Suppressor macrophage treated with lipopolysaccharide for 1 hour (primary cell): ENCODE measurements at regions not wholly inside any gene's neighbourhood (a gene's known extent, or its start where the extent isn't known, plus 50 kb on each side); places are given as distances from the start of the nearest gene placed in this dataset.

Experiments used
- DNase-seq, 3 donors: peaks; one replicate each; pipeline ENCODE4 v3.0.0-alpha.2; 2020 to 2022

- no peak for DNase-seq
These were observed 687.4 kb upstream of the SEMA6A start for GRCh38 chr5:117261948-117262571.

DNA sequence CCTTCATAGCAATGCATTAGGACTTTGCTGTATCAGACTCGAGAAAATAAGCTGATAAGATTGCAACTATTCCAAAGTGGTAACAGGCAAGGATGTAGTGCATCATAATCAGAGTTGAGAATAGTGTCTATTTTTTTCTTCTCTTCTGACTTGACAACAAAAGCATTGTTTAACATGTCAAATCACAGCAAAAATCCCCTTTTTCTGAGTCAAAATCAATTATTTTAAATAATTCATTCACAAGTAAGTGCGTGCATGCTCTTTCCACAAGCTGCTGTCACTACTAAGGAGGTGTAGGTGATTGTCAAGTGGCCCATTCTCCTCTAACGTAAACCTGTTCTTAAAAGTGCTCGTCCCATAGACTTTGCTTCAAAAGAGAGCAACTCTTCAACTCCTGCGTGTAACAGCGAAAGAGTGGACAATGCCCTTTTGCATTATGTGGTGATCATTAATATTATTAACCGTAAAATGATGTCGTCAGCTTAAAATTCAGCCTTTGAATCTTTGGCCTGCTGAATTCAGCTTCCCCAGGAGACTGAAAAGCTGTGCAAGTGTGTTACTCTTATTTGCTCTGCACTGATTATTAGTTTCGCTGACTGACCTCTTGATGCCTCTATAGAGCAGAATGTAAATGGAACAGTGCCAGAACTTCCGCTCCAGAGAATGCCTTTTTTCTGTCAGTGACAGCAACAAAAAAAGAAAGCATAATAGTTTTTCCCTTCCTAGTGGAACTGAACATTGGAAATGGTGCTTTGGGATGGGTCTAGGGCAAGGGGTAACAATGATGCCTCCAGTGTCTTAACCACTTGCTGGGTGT is 680.8 kb upstream of the SEMA6A start:
- DNase-seq, result no peak

- DNase-seq, result no peak
These were observed 677.9 kb upstream of the SEMA6A start for GRCh38 chr5:117252566-117252965.

GRCh38 chr5:117249086-117249815 is 674.6 kb upstream of the SEMA6A start:
- no peak for DNase-seq

DNA sequence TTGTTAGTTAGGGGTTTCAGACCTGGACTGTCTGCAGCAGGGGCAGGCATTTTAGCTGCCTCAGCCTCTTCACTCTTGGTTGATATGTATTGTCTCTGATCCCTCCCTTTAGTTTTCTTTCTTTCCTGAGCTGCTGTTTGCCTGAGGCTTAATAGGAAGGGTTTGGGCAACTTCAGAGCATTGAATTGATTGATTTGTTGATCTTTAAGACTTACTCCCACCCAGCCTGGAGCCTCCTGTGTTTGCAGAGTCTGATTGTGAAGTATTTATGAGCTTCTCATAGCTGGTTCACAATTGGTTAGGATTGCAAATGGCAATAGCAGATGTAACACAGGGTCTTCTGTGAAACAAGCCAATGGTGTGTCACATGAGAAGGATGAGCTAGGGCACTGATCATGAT is 671.8 kb upstream of the SEMA6A start:
- DNase-seq, result no peak

DNA sequence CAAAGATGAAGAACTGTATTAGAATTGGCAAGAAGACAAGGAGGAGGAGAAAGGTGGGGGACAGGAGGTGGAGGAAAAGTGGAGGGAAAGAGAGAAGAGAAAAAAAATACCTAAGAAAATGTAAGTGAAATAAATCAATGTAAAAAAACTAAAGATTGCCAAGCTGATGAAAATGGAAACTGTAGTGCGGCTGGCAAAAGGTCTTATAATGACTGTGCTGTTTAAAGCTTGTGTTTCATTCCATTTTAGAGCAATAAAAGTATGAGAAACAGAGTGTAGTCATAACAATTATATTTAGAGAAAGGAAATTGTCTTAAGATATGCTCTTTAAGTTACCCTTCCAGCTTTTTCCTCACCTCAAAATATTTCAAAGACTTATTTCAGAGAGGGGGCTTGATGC is 670.5 kb upstream of the SEMA6A start:
- no peak for DNase-seq

DNA sequence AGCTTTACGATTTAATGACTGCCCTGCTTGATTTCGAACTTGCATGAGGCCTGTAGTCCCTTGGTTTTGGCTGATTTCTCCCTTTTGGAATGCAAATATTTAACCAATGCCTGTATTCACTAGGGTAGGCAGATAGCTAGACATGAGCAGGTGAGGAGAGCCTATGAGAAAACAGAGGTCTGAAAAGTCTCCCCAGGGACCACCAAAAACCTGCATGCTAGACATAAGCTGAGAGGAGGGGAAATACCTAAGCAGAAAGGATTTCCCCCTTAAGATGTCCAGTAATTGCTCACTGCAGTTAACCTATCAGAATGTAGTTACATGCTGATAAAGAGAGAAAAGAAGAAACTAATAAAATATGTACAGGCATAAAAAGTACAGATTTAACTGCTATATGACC is 667.4 kb upstream of the SEMA6A start:
- no peak for DNase-seq

GRCh38 chr5:117236941-117237340 is 662.3 kb upstream of the SEMA6A start:
- DNase-seq, result no peak

DNA sequence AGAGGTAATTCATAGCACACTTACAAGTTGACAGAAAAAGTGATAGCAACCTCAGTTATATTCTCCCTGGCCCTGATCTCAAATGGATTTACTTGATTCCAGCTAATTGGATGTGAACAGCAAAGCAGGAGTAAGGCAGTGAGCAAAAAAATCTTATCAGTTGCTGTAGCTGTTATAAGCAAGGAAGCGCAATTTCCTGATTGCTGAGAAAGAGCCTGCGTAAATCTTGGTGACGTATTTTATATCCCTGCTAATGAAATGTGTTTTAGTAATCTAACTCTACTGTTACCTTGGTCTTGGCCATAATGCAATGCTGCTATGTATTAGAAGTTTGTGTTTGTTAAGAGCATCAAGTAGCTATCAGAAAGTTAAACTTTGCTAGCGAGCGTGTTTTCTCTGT is 661.2 kb upstream of the SEMA6A start:
- DNase-seq, result no peak

GRCh38 chr5:117230375-117230774 is 655.8 kb upstream of the SEMA6A start:
- no peak for DNase-seq

DNA sequence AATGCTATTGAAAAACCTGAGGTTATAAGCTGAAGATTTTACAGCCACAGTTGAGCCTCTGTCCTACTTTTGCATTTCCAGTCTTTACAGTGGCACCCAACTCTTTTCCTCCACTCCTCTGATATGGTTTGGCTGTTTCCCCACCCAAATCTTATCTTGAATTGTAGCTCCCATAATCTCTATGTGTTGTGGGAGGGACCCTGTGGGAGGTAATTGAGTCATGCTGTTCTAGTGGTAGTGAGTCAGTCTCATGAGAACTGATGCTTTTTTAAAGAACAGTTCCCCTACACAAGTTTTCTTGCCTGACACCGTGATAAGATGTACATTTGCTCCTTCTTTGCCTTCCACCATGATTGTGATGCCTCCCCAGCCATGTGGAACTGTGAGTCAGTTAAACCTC is 646.1 kb upstream of the SEMA6A start:
- no peak for DNase-seq

GRCh38 chr5:117218789-117219188 is 644.2 kb upstream of the SEMA6A start:
- DNase-seq, result no peak

- no peak for DNase-seq
These were observed 638.2 kb upstream of the SEMA6A start for GRCh38 chr5:117212866-117213265.

GRCh38 chr5:117210796-117211195 is 636.2 kb upstream of the SEMA6A start:
- no peak for DNase-seq

- no peak for DNase-seq
These were observed 634.9 kb upstream of the SEMA6A start for GRCh38 chr5:117209479-117209878.

GRCh38 chr5:117207088-117207668 is 632.6 kb upstream of the SEMA6A start:
- no peak for DNase-seq

DNA sequence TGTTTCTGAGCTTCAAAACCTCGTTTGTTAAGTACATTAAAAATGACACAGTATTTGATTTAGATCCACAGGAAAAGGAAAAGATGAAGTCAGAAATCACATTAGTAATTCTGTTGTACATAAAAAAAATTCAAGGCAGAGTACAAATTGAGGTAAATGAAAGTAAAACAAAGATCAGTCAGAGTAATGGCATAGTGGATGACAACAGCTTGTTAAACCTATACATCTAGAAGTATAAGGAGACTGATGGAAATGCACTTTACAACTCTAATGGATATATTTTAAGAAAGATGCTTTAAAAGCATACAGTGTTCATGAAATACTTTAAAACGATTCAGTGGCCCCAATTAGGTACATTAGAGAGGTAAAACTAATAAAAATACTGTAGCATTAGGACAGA is 631.3 kb upstream of the SEMA6A start:
- DNase-seq, result no peak

- DNase-seq, result no peak
These were observed 630.6 kb upstream of the SEMA6A start for GRCh38 chr5:117204926-117205869.

DNA sequence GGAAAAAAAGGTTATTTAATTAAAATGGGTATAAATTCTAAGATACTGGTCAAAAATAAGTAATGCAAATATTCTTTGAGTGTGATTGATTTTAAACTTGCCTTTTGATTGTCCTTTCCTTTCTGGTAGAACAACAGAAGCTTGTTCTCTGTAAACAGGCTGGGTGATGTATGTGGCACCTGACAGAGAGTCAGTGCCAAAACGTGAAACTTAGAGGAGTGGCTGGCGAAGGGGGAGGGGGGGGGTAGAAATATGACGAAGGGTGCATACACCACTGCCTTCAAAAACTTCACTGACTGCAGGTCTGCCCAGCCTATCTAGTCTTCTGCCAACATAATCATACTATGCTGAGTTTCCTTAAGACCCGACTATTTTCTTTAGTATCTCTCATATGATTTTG is 629.8 kb upstream of the SEMA6A start:
- no peak for DNase-seq

DNA sequence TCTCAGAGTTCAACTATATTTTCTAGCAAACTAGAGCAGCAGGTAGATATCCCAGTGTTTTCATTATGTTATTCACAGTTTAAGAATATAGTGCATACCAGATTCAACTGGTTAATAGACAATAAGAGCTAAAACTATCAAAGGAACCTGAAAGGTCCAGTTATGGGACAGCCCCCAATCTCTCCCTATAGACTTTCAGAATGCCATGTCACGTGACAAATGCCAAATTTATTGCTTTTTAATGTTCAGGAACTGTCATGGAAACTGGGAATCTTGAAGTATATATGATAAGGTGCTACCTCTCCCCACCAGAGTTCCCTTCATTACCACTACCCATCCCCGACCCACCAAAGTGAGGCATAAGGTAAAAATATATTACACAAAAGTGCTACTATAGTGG is 629.0 kb upstream of the SEMA6A start:
- no peak for DNase-seq

- no peak for DNase-seq
These were observed 626.4 kb upstream of the SEMA6A start for GRCh38 chr5:117201001-117201400.

DNA sequence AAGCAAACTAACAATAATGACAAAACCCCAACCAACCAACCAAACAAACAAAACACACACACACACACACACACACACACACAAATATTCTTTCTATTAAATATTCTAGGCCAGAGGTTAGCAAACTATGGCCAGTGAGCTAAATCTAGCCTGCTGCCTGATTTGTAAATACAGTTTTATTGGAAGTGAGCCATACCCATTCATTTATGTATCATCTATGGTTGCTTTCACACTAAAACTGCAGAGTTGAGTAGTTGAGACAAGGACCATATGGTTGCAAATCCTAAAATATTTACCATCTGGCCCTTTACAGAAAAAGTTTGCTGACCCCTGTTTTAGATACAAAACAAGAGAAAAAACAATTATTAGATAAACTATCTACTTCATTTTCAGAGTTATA is 620.5 kb upstream of the SEMA6A start:
- no peak for DNase-seq

- DNase-seq, result no peak
These were observed 616.6 kb upstream of the SEMA6A start for GRCh38 chr5:117191251-117191650.
